ENCODE measurements at regions not wholly inside any gene's neighbourhood (a gene's known extent, or its start where the extent isn't known, plus 50 kb on each side); places are given as distances from the start of the nearest gene placed in this dataset.

DNA sequence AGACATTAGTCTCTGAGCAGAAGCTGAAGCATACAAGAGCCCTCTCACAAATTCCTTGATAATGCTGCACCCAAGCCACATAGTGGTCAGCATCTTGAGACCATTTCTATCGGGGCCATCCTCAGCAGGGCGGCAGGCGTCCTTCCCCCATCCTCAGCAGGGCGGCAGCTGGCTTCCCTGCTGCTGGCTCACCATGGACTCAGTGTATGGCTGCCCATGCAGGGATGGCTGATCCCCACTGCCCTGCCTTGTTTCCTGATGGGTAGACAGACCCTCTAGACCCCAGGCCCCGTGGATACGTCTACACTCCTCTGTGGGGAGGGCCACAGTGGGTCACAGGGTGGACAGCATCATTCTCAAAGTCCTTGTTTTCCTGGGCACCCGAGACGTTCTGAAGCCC, 406.8 kb downstream of the TCERG1L start:
- TF ChIP-seq, protein P1, sequence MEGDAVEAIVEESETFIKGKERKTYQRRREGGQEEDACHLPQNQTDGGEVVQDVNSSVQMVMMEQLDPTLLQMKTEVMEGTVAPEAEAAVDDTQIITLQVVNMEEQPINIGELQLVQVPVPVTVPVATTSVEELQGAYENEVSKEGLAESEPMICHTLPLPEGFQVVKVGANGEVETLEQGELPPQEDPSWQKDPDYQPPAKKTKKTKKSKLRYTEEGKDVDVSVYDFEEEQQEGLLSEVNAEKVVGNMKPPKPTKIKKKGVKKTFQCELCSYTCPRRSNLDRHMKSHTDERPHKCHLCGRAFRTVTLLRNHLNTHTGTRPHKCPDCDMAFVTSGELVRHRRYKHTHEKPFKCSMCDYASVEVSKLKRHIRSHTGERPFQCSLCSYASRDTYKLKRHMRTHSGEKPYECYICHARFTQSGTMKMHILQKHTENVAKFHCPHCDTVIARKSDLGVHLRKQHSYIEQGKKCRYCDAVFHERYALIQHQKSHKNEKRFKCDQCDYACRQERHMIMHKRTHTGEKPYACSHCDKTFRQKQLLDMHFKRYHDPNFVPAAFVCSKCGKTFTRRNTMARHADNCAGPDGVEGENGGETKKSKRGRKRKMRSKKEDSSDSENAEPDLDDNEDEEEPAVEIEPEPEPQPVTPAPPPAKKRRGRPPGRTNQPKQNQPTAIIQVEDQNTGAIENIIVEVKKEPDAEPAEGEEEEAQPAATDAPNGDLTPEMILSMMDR (IDR thresholded peaks at IDR 0.05; ENCODE audit: low read depth, low read length) = no peak
- H3K4me1 ChIP-seq (ENCODE audit: low read depth) = no peaks in the 10 kb centered on the region
- no peak for DNase-seq (ENCODE audit: low read depth in 1 of 2, low spot score in 1 of 2)
- H3K27me3 ChIP-seq = no peaks in the 10 kb centered on the region
- H3K27ac ChIP-seq = no peak overlapping the region
- H3K36me3 ChIP-seq = no peaks in the 10 kb centered on the region
- H3K4me3 ChIP-seq = no peak overlapping the region
- no peaks in the 10 kb centered on the region for H3K9me3 ChIP-seq (ENCODE audit: low read depth)

DNA sequence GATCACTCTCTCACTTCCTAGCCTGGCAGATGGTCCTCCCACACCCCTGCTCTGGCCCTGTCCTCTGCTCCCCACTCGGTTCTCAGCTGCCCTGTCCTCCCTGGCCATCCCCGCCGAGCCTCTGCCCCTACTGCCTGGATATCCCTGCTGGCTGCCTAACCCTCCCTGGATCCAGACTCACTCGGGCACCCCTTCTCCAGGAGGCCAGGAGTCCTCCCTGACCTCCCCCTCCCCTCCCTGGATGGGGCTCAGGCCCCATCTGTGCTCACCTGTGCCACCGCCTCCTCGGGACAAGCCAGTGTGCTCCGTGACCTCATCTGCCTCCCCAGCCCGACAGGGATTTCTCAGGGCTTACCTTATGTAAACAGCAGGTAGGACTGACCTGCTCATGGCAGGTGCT, 406.1 kb downstream of the TCERG1L start:
- DNase-seq (ENCODE audit: low read depth in 1 of 2, low spot score in 1 of 2) = no peak
- H3K4me3 ChIP-seq = no peak overlapping the region
- H3K9me3 ChIP-seq (ENCODE audit: low read depth) = no peaks in the 10 kb centered on the region
- no peak overlapping the region for H3K27ac ChIP-seq
- no peaks in the 10 kb centered on the region for H3K36me3 ChIP-seq
- H3K4me1 ChIP-seq (ENCODE audit: low read depth) = no peaks in the 10 kb centered on the region
- TF ChIP-seq, protein P1 (IDR thresholded peaks at IDR 0.05; ENCODE audit: low read depth, low read length) = no peak
- no peaks in the 10 kb centered on the region for H3K27me3 ChIP-seq

DNA sequence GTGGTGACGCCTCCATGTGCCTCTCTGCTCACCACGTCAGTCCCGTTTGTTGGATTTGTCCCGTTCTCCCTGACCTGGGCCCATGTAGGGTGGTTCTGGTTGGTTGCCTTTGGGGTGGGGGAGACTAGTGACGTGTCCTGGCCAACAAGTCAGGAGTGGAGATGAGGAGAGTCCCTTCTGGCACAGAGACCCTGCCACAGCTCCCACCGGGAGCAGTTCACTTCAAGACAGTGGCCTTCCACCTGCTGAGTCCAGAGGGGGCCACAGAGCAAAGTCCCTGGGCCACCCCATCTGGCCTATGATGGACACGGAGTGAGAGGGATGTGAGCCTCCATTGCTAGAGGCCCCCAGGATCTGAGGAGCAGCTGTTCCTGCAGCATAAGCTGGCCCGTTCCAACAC, 405.6 kb downstream of the TCERG1L start:
- no peak for DNase-seq (ENCODE audit: low read depth in 1 of 2, low spot score in 1 of 2)
- no peaks in the 10 kb centered on the region for H3K36me3 ChIP-seq

DNA sequence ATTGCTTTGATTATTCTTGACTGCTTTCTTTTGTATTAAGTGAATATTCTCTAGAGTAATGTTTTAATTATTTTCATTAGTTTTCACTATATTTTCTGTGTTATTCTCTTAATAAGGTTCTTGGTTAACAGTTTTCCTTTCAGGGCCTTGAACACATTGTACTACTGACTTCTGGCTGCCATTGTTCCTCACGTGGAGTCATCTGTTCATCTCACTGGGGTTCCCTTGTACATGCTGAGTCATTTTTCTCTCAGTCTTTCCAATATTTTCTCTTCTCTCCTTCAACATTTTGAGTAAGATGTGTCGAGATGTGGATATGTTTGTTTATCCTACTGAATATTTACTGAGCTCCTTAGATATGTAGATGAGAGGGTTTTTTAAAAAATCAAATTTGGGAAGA, 400.7 kb downstream of the TCERG1L start:
- no peak overlapping the region for H3K27ac ChIP-seq
- no peaks in the 10 kb centered on the region for H3K4me1 ChIP-seq (ENCODE audit: low read depth)
- no peaks in the 10 kb centered on the region for H3K9me3 ChIP-seq (ENCODE audit: low read depth)
- no peaks in the 10 kb centered on the region for H3K27me3 ChIP-seq
- TF ChIP-seq, protein P1 (IDR thresholded peaks at IDR 0.05; ENCODE audit: low read depth, low read length) = no peak
- DNase-seq (ENCODE audit: low read depth in 1 of 2, low spot score in 1 of 2) = no peak
- no peak overlapping the region for H3K4me3 ChIP-seq
- H3K36me3 ChIP-seq = no peaks in the 10 kb centered on the region

More for the DNA sequence above, 405.6 kb downstream of the TCERG1L start:
- Histone ChIP-seq H3K4me1 (ENCODE audit: low read depth) (no peaks in the 10 kb centered on the region), H3K27me3 (no peaks in the 10 kb centered on the region), H3K4me3 (no peak overlapping the region), H3K27ac (no peak overlapping the region), H3K9me3 (ENCODE audit: low read depth) (no peaks in the 10 kb centered on the region)
- TF ChIP-seq, protein P1 (IDR thresholded peaks at IDR 0.05; ENCODE audit: low read depth, low read length) = no peak

DNA sequence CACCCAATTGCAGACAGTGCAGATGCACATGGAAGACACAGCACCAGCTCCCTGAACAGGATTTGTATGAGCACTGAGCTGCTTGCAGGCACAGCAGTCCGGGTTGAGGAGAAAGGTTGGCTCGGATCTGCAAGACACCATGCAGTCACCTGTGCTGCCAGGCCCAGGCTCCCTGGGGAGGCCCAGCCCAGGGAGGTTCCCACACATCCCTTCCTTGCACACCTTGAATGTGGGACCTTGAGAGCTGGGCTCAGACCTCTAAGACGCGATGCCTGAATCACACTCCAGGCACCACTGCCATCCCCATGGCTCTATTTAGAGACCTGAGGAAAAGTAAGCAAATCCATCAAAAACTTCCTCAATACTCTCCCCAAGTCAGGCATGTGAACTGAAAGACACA, 397.7 kb downstream of the TCERG1L start:
- no peak overlapping the region for H3K27ac ChIP-seq
- H3K27me3 ChIP-seq = no peaks in the 10 kb centered on the region
- H3K36me3 ChIP-seq = no peaks in the 10 kb centered on the region
- no peaks in the 10 kb centered on the region for H3K4me1 ChIP-seq (ENCODE audit: low read depth)
- no peaks in the 10 kb centered on the region for H3K9me3 ChIP-seq (ENCODE audit: low read depth)
- TF ChIP-seq, protein P1 (IDR thresholded peaks at IDR 0.05; ENCODE audit: low read depth, low read length) = no peak
- H3K4me3 ChIP-seq = no peak overlapping the region
- DNase-seq (ENCODE audit: low read depth in 1 of 2, low spot score in 1 of 2) = no peak

DNA sequence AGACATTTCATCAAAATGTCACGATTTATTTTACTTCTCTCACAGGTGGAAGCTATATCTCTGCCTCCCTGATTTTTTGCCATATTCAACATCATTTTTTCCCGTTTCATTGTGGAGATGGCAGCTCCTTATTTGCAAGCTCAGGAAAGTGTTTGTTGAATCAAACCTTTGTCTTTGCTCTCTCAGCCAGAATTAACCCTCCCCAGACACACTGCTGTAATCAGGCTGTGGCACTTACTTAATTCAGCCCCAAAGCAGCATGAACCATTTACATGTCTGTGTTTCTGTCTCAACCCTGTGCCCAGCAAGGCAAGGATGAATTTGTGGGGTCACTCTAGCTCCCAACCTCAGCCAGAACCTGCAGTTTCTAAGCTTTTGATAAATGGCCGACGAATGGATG, 397.2 kb downstream of the TCERG1L start:
- TF ChIP-seq, protein P1 (IDR thresholded peaks at IDR 0.05; ENCODE audit: low read depth, low read length) = no peak
- no peaks in the 10 kb centered on the region for H3K36me3 ChIP-seq
- no peak overlapping the region for H3K27ac ChIP-seq
- no peak for DNase-seq (ENCODE audit: low read depth in 1 of 2, low spot score in 1 of 2)
- H3K9me3 ChIP-seq (ENCODE audit: low read depth) = no peaks in the 10 kb centered on the region
- no peaks in the 10 kb centered on the region for H3K4me1 ChIP-seq (ENCODE audit: low read depth)
- no peak overlapping the region for H3K4me3 ChIP-seq
- no peaks in the 10 kb centered on the region for H3K27me3 ChIP-seq
